ENCODE measurements at regions not wholly inside any gene's neighbourhood (a gene's known extent, or its start where the extent isn't known, plus 50 kb on each side); places are given as distances from the start of the nearest gene placed in this dataset.

DNA sequence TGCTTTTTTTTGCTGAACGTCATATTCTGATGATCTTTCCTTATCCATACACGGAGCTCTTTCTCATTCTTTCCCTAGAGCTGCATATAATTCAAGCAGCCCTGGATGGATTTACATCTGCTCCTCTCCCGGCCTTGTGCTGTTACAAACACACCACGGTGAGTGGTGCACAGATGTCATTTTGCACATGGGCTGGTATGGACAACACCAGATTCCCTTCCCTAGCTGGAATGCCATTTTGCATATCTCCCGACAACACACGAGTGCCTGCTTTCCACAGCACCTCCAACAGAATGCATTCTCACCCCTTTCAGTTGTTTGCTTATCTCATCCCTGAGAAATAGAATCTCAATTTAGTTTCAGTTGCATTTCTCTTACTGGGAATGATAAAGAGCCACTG, 69.5 kb upstream of the AFDN start:
- TF ChIP-seq CTCF (IDR thresholded peaks at IDR 0.05) (no peak), POLR2A (IDR thresholded peaks at IDR 0.05) (no peak)

All from adrenal gland (tissue), 5 donors.